GM10248 (cell line): ENCODE measurements at regions not wholly inside any gene's neighbourhood (a gene's known extent, or its start where the extent isn't known, plus 50 kb on each side); places are given as distances from the start of the nearest gene placed in this dataset.

ENCODE experiments used
- CTCF ChIA-PET: fragments of 300-600 bp; sonication (Branson Sonifier 250); formaldehyde crosslinking; extraction: SDS; loops from one replicate; lab custom pipeline; 2021; ENCODE audit warnings: antibody characterized with exemption; lab: Yijun Ruan, JAX
- POLR2A ChIA-PET: fragments of 350-650 bp; sonication (Branson Sonifier 250); formaldehyde crosslinking; extraction: SDS; loops from one replicate; lab custom pipeline; 2020; ENCODE audit warnings: antibody characterized with exemption; lab: Yijun Ruan, JAX
- DNase-seq: peaks from one replicate; pipeline ENCODE4 v3.0.0; 2012; ENCODE audit errors: extremely low spot score
- CTCF ChIP-seq: IDR thresholded peaks from 2 replicates; pipeline ENCODE4 v1.5.1; 2012; ENCODE audit warnings: mild to moderate bottlenecking, low read depth; ENCODE audit errors: extremely low read depth, missing control alignments, control extremely low read depth

DNA sequence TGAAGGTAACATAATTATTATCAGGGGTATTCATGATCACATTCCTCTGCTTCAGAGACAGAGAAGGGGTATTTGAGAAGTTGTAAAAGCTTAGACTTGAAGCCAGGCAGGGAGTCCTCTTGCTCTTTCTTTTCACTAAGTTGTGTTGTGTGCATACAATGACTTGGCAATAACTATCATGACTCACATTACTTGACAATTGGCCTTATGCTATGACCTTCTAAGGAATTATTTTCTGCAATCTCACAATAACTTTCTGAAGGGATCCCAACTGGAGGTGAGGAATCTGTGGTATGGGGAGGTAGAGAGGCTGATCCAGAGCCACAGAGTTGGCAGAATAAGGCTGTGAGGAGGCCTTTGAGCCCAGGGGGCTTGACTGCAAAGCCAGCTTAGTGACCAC lies 622.3 kb downstream of the MTRR start:
- no peak for DNase-seq
- no peak for TF ChIP-seq CTCF
- ChIA-PET CTCF (no interaction called here), POLR2A (no interaction called here)

DNA sequence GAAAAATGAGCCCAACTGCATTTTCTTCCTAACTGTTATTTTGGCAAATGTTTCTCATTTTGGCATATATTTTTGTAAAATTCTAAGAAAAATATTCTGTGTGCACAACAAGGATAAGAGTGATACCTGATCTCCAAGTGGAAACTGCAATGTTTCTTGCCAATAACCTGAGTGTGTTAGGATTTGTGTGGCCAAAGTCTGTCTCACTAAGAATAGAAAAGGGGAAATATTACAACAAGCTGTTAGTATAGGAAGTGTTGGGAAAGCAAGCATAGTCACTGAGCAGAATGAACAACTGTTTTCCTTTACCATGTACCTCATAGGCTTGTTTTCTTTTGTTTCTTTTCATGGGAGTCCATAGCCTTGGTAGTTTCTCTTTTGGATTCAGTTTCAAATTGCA lies 624.2 kb downstream of the MTRR start:
- no peak for DNase-seq
- CTCF ChIA-PET = interaction anchor here (1.2 kb wide), 1 partner anchor 15 kb away, joined by 3 read pairs; no protein-coding TSS in a partner anchor
- POLR2A ChIA-PET = no interaction called here
- TF ChIP-seq CTCF = no peak

DNA sequence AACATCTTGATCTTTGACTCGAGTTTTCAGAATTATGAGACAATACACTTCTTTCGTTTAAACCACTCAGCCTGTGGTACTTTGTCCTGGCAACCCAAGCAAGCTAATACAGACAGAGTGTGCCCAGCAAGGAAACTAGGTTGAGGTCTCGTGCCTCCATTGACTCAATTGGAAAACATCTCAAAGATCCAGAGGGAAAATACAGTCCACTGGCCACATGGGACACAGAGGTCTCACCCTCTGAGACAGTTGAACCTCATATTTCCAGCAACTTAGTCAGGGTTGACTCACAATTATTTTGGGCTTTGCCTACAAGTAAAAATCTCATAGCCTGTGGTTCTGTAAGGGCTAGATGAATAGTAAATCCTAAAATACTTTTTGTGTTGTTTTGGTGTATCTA lies 631.5 kb downstream of the MTRR start:
- CTCF ChIA-PET = no interaction called here
- POLR2A ChIA-PET = no interaction called here
- TF ChIP-seq CTCF = no peak
- no peak for DNase-seq

- TF ChIP-seq CTCF = no peak
- ChIA-PET POLR2A (no interaction called here), CTCF (no interaction called here)
- no peak for DNase-seq
These were observed 636.2 kb downstream of the MTRR start for GRCh38 chr5:8505196-8505595.

GRCh38 chr5:8508231-8508630 lies 639.3 kb downstream of the MTRR start:
- no peak for DNase-seq
- ChIA-PET CTCF (interaction anchor here (0.8 kb wide), 1 partner anchor 14 kb away, joined by 3 read pairs; no protein-coding TSS in a partner anchor), POLR2A (no interaction called here)
- no peak for TF ChIP-seq CTCF

DNA sequence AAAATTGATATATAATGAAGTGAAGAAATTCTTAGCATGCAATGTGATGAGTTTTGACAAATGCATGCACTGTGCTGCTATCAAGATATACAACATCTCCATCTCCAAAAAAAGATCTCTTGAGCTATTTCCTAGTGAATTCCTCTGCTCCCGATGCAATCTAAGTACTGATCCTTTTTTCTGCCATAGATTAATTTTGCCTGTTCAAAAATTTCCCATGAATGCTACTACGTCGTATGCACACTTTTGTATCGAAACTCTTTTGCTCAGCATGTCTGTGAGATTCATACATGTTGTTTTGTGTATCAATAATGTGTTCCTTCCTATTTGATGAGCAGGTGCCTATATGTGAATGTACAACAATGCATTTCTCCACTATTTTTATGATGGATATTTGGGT lies 647.4 kb downstream of the MTRR start:
- no peak for DNase-seq
- ChIA-PET POLR2A (no interaction called here), CTCF (no interaction called here)
- no peak for TF ChIP-seq CTCF

- TF ChIP-seq CTCF = no peak
- DNase-seq = no peak
- POLR2A ChIA-PET = no interaction called here
- CTCF ChIA-PET = interaction anchor here (1.1 to 1.4 kb wide), 3 partner anchors 11 to 28 kb away, joined by 3 read pairs; no protein-coding TSS in a partner anchor
These were observed 648.5 kb downstream of the MTRR start for GRCh38 chr5:8517456-8517855.
